ENCODE measurements at regions not wholly inside any gene's neighbourhood (a gene's known extent, or its start where the extent isn't known, plus 50 kb on each side); places are given as distances from the start of the nearest gene placed in this dataset.

DNA sequence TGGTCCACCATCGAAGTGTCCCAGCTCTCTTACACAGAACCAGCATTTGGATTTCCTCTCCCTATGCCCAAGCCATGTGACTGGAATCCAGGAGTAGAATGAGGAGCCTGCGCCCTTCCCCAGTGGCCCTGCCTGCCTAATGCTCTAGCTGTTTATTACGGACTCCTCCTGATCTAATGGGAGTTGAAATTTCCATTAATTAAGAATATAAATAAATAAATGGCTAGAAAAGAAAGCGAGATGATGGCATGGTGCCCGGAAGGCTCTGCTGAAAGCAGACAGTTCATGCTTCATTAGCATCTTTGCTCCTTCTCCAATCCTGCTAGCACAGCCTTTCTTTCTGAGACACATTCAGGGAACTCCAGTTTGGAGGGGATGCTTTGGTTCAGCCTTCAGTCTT lies 216.2 kb downstream of the SEC16B start:
- intact Hi-C loops (cut with micrococcal nuclease) (no loop called here), in situ Hi-C loops (cut with MboI; ENCODE audit: low sequenced_read_pairs) (no loop called here), dilution Hi-C loops (cut with HindIII; ENCODE audit: low sequenced_read_pairs, unreplicated experiment) (no loop called here)
- Histone ChIP-seq H4K91ac (ENCODE audit: insufficient read depth, low read depth, low read length) (no peak overlapping the region), H4K5ac (ENCODE audit: low read depth, low read length) (no peak overlapping the region), H2BK20ac (ENCODE audit: low read depth, low read length) (no peak overlapping the region), H3K9me1 (ENCODE audit: insufficient read depth, low read length) (no peaks in the 10 kb centered on the region), H3K4ac (ENCODE audit: low read depth, low read length) (no peak overlapping the region), H3K4me3 (ENCODE audit: insufficient read depth, low read depth, low read length) (no peak overlapping the region), H4K20me1 (ENCODE audit: insufficient read depth, low read length) (no peaks in the 10 kb centered on the region), H2AK9ac (replicated peaks; ENCODE audit: low read depth, low read length, poor library complexity) (no peak overlapping the region), H2BK15ac (ENCODE audit: low read depth, low read length) (no peak overlapping the region), H3K4me2 (ENCODE audit: low read depth, low read length) (no peak overlapping the region), H3K79me1 (ENCODE audit: low read depth in 1 of 2, low read length in 2 of 2) (no peaks in the 10 kb centered on the region), H3K14ac (replicated peaks; ENCODE audit: low read depth, low read length) (no peak overlapping the region), H3K27me3 (ENCODE audit: control insufficient read depth, insufficient read depth, low read length) (0 out of 2 replicates have a peak, but pooled peaks cover 2% of the 10 kb centered on the region), H3K4me1 (ENCODE audit: control insufficient read depth, insufficient read depth, low read length) (no peaks in the 10 kb centered on the region), H2AK5ac (ENCODE audit: low read depth, low read length) (no peak overlapping the region), H2BK120ac (ENCODE audit: low read depth, low read length) (no peak overlapping the region), H3K18ac (ENCODE audit: low read depth, low read length) (no peak overlapping the region), H3K9ac (ENCODE audit: low read depth, low read length) (no peak overlapping the region), H3K23ac (ENCODE audit: low read depth, low read length) (no peak overlapping the region), H2BK5ac (ENCODE audit: low read depth, low read length, poor library complexity, severe bottlenecking) (no peak overlapping the region), H3K9me3 (ENCODE audit: control insufficient read depth, insufficient read depth, low read length) (no peaks in the 10 kb centered on the region), H3K56ac (ENCODE audit: extremely low read depth, insufficient read depth, low read length) (no peak overlapping the region), H4K8ac (ENCODE audit: low read depth in 2 of 2, low read length in 2 of 2) (no peak overlapping the region), H2AFZ (replicated peaks; ENCODE audit: low read length, poor library complexity) (no peak overlapping the region), H3K36me3 (ENCODE audit: control insufficient read depth, insufficient read depth, low read length) (no peaks in the 10 kb centered on the region), H3K27ac (ENCODE audit: insufficient read depth, low read length) (no peak overlapping the region)
- DNase-seq (no peak), ATAC-seq (ENCODE audit: low read depth) (no peak)
- CTCF ChIA-PET: no interaction called here
- TF ChIP-seq RAD21 (IDR thresholded peaks at IDR 0.05; ENCODE audit: low read length) (no peak), MXI1 (IDR thresholded peaks at IDR 0.05; ENCODE audit: borderline replicate concordance, low read depth, low read length) (no peak)
- BruUV-seq (replicated peaks): no TSS peak
- POLR2A ChIA-PET (ENCODE audit: unreplicated experiment): no interaction called here
- no CpG with 5 or more reads among the region's 5 CpGs for WGBS, 2 experiments (ENCODE audit: extremely low coverage in 2 of 2, insufficient read length in 1 of 2)
